Epithelial cell of esophagus (primary cell): ENCODE measurements at regions not wholly inside any gene's neighbourhood (a gene's known extent, or its start where the extent isn't known, plus 50 kb on each side); places are given as distances from the start of the nearest gene placed in this dataset.
"Not testable (repeated sequence)": the region's sequence is repeated elsewhere in the genome, so short reads cannot be mapped to it uniquely, and the experiment has no call there.

Experiments used
- DNase-seq: peaks from one replicate; pipeline ENCODE4 v3.0.0; 2010; ENCODE audit warnings: low read depth
- H3K4me3 ChIP-seq: 2 replicates; pipeline ENCODE4 v1.5.1; 2011; ENCODE audit warnings: mild to moderate bottlenecking, low read length, control low read depth
- CTCF ChIP-seq: IDR thresholded peaks from 2 replicates; pipeline ENCODE4 v1.5.1; 2011; ENCODE audit warnings: low read depth, mild to moderate bottlenecking, low read length, control low read depth, inconsistent platforms; ENCODE audit not compliant: insufficient read depth; ENCODE audit errors: missing control alignments

- TF ChIP-seq CTCF, result no peak
- H3K4me3 ChIP-seq, result no peak overlapping the region
- DNase-seq, result no peak
These were observed 1569.0 kb downstream of the OLFM4 start for GRCh38 chr13:54597540-54598088.

- DNase-seq, result no peak
- TF ChIP-seq CTCF, result no peak
- no peak overlapping the region for H3K4me3 ChIP-seq
These were observed 1570.8 kb downstream of the OLFM4 start for GRCh38 chr13:54599413-54599812.

GRCh38 chr13:54606944-54607343 lies 1578.3 kb downstream of the OLFM4 start:
- no peak overlapping the region for H3K4me3 ChIP-seq
- no peak for DNase-seq
- no peak for TF ChIP-seq CTCF

- no peak for DNase-seq
- no peak for TF ChIP-seq CTCF
- no peak overlapping the region for H3K4me3 ChIP-seq
These were observed 1578.8 kb downstream of the OLFM4 start for GRCh38 chr13:54607421-54607820.

- TF ChIP-seq CTCF, result no peak
- DNase-seq, result no peak
- H3K4me3 ChIP-seq, result no peak overlapping the region
These were observed 1582.8 kb downstream of the OLFM4 start for GRCh38 chr13:54611390-54611789.

- no peak for DNase-seq
- H3K4me3 ChIP-seq, result no peak overlapping the region
- no peak for TF ChIP-seq CTCF
These were observed 1586.1 kb downstream of the OLFM4 start for GRCh38 chr13:54614726-54615125.

GRCh38 chr13:54626504-54626903 lies 1597.9 kb downstream of the OLFM4 start:
- not testable (repeated sequence) for DNase-seq, H3K4me3 ChIP-seq
